ENCODE measurements at regions not wholly inside any gene's neighbourhood (a gene's known extent, or its start where the extent isn't known, plus 50 kb on each side); places are given as distances from the start of the nearest gene placed in this dataset.
"Not testable (repeated sequence)": the region's sequence is repeated elsewhere in the genome, so short reads cannot be mapped to it uniquely, and the experiment has no call there.

- H3K27me3 Mint-ChIP-seq (ENCODE audit: low read depth): no peaks in the 10 kb centered on the region
- H3K9me3 Mint-ChIP-seq: peaks cover 2% of the 10 kb centered on the region
- no peak overlapping the region for H3K4me3 Mint-ChIP-seq
- no peaks in the 10 kb centered on the region for H3K36me3 Mint-ChIP-seq (ENCODE audit: low read depth)
- no peak for DNase-seq (ENCODE audit: low read depth, low spot score)
- no peak overlapping the region for H3K27ac Mint-ChIP-seq (ENCODE audit: unreplicated experiment)
- no peaks in the 10 kb centered on the region for H3K4me1 Mint-ChIP-seq
- no peak for TF ChIP-seq CTCF (conservative IDR thresholded peaks at IDR 0.05)
These were observed 156.1 kb upstream of the NTRK2 start for GRCh38 chr9:84513473-84513872.

GRCh38 chr9:84513979-84514378 lies 155.6 kb upstream of the NTRK2 start:
- no peaks in the 10 kb centered on the region for H3K4me1 Mint-ChIP-seq
- no peak overlapping the region for H3K4me3 Mint-ChIP-seq
- H3K27me3 Mint-ChIP-seq (ENCODE audit: low read depth): no peaks in the 10 kb centered on the region
- DNase-seq (ENCODE audit: low read depth, low spot score): no peak
- H3K9me3 Mint-ChIP-seq: peaks cover 2% of the 10 kb centered on the region
- H3K36me3 Mint-ChIP-seq (ENCODE audit: low read depth): peaks cover under 1% of the 10 kb centered on the region
- no peak overlapping the region for H3K27ac Mint-ChIP-seq (ENCODE audit: unreplicated experiment)
- TF ChIP-seq CTCF (conservative IDR thresholded peaks at IDR 0.05): no peak

- no peak for DNase-seq (ENCODE audit: low read depth, low spot score)
- H3K4me1 Mint-ChIP-seq: no peaks in the 10 kb centered on the region
- H3K9me3 Mint-ChIP-seq: peaks cover 6% of the 10 kb centered on the region
- TF ChIP-seq CTCF (conservative IDR thresholded peaks at IDR 0.05): no peak
- H3K27me3 Mint-ChIP-seq (ENCODE audit: low read depth): no peaks in the 10 kb centered on the region
- no peak overlapping the region for H3K4me3 Mint-ChIP-seq
- H3K27ac Mint-ChIP-seq (ENCODE audit: unreplicated experiment): no peak overlapping the region
- peaks cover 3% of the 10 kb centered on the region for H3K36me3 Mint-ChIP-seq (ENCODE audit: low read depth)
These were observed 155.1 kb upstream of the NTRK2 start for GRCh38 chr9:84514421-84514820.

GRCh38 chr9:84517026-84517425 lies 152.5 kb upstream of the NTRK2 start:
- no peak for DNase-seq (ENCODE audit: low read depth, low spot score)
- TF ChIP-seq CTCF (conservative IDR thresholded peaks at IDR 0.05): no peak
- Mint-ChIP-seq H3K36me3 (ENCODE audit: low read depth) (peaks cover 3% of the 10 kb centered on the region), H3K9me3 (peaks cover 8% of the 10 kb centered on the region), H3K4me1 (no peaks in the 10 kb centered on the region), H3K27me3 (ENCODE audit: low read depth) (no peaks in the 10 kb centered on the region), H3K27ac (ENCODE audit: unreplicated experiment) (no peak overlapping the region), H3K4me3 (no peak overlapping the region)

- H3K27me3 Mint-ChIP-seq (ENCODE audit: low read depth): no peaks in the 10 kb centered on the region
- H3K27ac Mint-ChIP-seq (ENCODE audit: unreplicated experiment): no peak overlapping the region
- no peak for TF ChIP-seq CTCF (conservative IDR thresholded peaks at IDR 0.05)
- peaks cover 12% of the 10 kb centered on the region for H3K9me3 Mint-ChIP-seq
- no peak overlapping the region for H3K4me3 Mint-ChIP-seq
- H3K4me1 Mint-ChIP-seq: no peaks in the 10 kb centered on the region
- H3K36me3 Mint-ChIP-seq (ENCODE audit: low read depth): peaks cover 3% of the 10 kb centered on the region
- no peak for DNase-seq (ENCODE audit: low read depth, low spot score)
These were observed 150.1 kb upstream of the NTRK2 start for GRCh38 chr9:84519413-84519812.

GRCh38 chr9:84521208-84521607 lies 148.3 kb upstream of the NTRK2 start:
- H3K9me3 Mint-ChIP-seq: peaks cover 18% of the 10 kb centered on the region
- TF ChIP-seq CTCF (conservative IDR thresholded peaks at IDR 0.05): no peak
- H3K27me3 Mint-ChIP-seq (ENCODE audit: low read depth): no peaks in the 10 kb centered on the region
- peak overlapping the region; percentile 27 for H3K27ac Mint-ChIP-seq (ENCODE audit: unreplicated experiment)
- DNase-seq (ENCODE audit: low read depth, low spot score): no peak
- H3K36me3 Mint-ChIP-seq (ENCODE audit: low read depth): peaks cover 3% of the 10 kb centered on the region
- H3K4me3 Mint-ChIP-seq: no peak overlapping the region
- no peaks in the 10 kb centered on the region for H3K4me1 Mint-ChIP-seq

- not testable (repeated sequence) for H3K27ac Mint-ChIP-seq (ENCODE audit: unreplicated experiment); H3K4me3 Mint-ChIP-seq; H3K4me1 Mint-ChIP-seq; H3K27me3 Mint-ChIP-seq (ENCODE audit: low read depth); DNase-seq (ENCODE audit: low read depth, low spot score)
- H3K9me3 Mint-ChIP-seq: peaks cover 20% of the 10 kb centered on the region
- H3K36me3 Mint-ChIP-seq (ENCODE audit: low read depth): peaks cover 10% of the 10 kb centered on the region
These were observed 143.3 kb upstream of the NTRK2 start for GRCh38 chr9:84526211-84526610.

GRCh38 chr9:84527060-84527720 lies 142.3 kb upstream of the NTRK2 start:
- not testable (repeated sequence) for H3K27me3 Mint-ChIP-seq (ENCODE audit: low read depth); H3K4me1 Mint-ChIP-seq; H3K27ac Mint-ChIP-seq (ENCODE audit: unreplicated experiment); H3K4me3 Mint-ChIP-seq; DNase-seq (ENCODE audit: low read depth, low spot score)
- Mint-ChIP-seq H3K36me3 (ENCODE audit: low read depth) (peaks cover 10% of the 10 kb centered on the region), H3K9me3 (peaks cover 23% of the 10 kb centered on the region)

All from neural crest cell (in vitro differentiated cells).